GM12875 (cell line): ENCODE measurements at regions not wholly inside any gene's neighbourhood (a gene's known extent, or its start where the extent isn't known, plus 50 kb on each side); places are given as distances from the start of the nearest gene placed in this dataset.

Source experiments
- H3K4me3 ChIP-seq: one replicate; pipeline ENCODE4 v1.5.1; 2011; ENCODE audit warnings: low read depth, low read length, control low read depth
- CTCF ChIP-seq: IDR thresholded peaks from 2 replicates; pipeline ENCODE4 v1.5.1; 2011; ENCODE audit warnings: low read depth, mild to moderate bottlenecking, control low read depth, inconsistent platforms, low read length, moderate library complexity, borderline replicate concordance; ENCODE audit not compliant: insufficient read depth

GRCh38 chr22:46061124-46061500, 84.2 kb upstream of the WNT7B start:
- no peak for TF ChIP-seq CTCF
- H3K4me3 ChIP-seq: no peak overlapping the region

- no peak for TF ChIP-seq CTCF
- no peak overlapping the region for H3K4me3 ChIP-seq
Measured at GRCh38 chr22:46061501-46062231, 84.7 kb upstream of the WNT7B start.

- TF ChIP-seq CTCF: no peak
- H3K4me3 ChIP-seq: no peak overlapping the region
Measured at GRCh38 chr22:46062232-46062615, 85.3 kb upstream of the WNT7B start.

GRCh38 chr22:46062971-46063631, 86.1 kb upstream of the WNT7B start:
- no peak for TF ChIP-seq CTCF
- no peak overlapping the region for H3K4me3 ChIP-seq

GRCh38 chr22:46063846-46064227, 86.5 kb upstream of the PPARA start:
- TF ChIP-seq CTCF: no peak
- no peak overlapping the region for H3K4me3 ChIP-seq

- no peak for TF ChIP-seq CTCF
- H3K4me3 ChIP-seq: no peak overlapping the region
Measured at GRCh38 chr22:46064228-46064965, 85.9 kb upstream of the PPARA start.
